CD4-positive, alpha-beta T cell treated with Interferon alpha-2 for 1 hour (primary cell): ENCODE measurements at regions not wholly inside any gene's neighbourhood (a gene's known extent, or its start where the extent isn't known, plus 50 kb on each side); places are given as distances from the start of the nearest gene placed in this dataset.
"Not testable (repeated sequence)": the region's sequence is repeated elsewhere in the genome, so short reads cannot be mapped to it uniquely, and the experiment has no call there.

Experiments used
- DNase-seq, 2 donors: peaks; one replicate each; pipeline ENCODE4 v3.0.0-alpha.2; 2020 to 2022

- DNase-seq: peak; percentile 17 to 45
These were observed 68.5 kb downstream of the TMCO5A start for GRCh38 chr15:38002883-38003477.

DNA sequence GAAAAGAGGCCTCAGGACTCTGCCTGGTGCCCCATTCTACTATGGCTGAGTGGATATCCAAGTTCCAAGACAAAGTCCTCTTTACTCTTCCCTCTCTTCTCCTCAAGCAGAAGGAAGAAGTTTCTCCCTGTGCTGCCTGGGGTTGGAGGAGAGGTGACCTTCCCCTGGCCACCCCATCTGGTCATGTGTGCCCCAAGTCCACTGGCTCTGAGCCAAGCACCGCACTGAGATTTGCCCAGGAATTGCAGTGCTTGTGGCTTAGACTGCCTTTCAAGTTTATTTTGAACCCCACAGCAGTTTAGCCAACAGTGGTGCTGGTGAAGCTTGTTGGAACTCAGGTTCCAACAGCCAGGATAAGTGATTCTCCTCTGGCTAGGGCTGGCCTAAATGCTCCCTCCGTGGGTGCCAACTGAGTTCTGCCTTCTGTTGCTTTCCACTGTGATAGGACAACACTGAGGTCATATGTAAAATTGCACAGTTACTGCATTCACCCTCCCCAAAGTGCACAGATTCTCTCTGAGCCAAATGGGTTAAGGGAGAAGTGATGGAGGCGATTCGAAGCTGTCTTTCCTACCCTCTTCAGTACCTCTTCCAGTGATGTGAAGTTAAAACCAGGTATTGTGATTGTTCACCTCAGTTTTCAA, 69.9 kb downstream of the TMCO5A start:
- DNase-seq: no peak

DNA sequence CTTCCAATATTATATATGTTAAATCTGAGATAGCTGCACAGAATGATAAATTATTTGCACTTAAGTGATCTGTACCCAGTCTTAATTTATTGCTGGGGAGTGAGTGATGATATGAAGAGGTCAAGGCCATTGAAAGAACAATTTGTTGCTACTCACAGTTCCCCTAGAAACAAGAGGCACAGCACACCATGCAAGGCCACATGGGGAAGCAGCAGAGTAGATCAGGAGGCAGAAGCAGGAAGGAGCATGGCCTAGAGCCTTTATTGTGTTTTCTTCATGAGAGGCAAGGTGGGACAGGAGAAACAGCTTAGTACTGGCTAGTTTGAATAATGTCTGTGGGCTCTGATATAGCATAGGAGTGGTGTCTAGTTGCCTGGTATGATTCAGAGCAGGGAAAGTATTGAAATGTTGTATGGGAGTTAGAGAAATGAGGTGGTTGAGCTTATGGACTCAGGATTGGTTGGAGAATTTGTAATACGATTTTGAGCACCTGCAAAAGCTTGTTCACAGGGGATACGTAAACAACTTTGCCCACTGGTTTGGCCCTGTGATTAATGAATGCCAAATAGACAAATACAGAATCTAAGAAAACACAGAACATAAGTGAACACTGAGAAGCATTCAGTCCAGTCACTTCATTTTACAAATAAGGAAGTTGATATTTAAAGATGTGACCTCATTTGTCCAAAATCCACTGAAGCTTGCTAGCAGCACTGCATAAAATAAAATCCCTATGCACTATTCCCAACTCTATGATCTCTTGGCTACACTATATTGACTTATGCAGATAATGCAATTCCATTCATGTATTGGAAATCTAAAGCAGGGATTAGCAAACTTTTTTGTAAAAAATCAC, 71.7 kb downstream of the TMCO5A start:
- DNase-seq: no peak

- DNase-seq: no peak
These were observed 76.0 kb downstream of the TMCO5A start for GRCh38 chr15:38010395-38010794.

DNA sequence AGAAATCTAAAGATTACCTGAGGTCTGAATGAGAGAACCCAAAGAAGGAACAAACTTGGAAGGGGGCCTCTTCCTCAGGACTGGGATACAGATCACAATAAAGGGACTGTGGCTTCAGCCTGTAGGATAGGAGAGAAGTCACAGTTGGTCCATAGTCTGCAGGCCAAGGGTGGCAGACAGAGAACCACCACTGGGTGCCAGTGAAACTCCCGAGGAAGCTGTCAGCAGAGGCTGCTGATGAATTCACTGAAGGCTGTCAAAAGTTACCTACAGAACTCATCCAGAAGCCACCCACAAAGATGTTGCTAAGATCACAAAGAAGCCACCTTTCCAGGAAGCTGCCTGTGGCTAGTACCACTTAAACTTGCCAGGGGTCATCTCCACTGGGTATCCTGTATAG, 78.5 kb downstream of the TMCO5A start:
- DNase-seq: no peak

DNA sequence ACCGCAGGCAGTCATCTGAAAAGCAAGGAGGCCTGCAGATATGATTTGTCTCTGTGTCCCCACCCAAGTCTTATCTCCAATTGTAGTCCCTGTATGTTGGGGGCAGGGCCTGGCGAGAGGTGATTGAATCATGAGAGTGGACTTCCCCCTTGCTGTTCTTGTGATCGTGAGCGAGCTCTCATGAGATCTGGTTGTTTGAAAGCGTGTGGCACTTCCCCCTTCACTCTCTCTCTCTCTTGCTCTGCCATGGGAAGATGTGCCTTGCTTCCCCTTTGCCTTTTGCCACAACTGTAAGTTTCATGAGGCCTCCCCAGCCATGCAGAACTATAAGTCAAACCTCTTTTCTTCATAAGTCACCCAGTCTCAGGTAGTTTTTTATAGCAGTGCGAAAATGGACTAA, 83.3 kb downstream of the TMCO5A start:
- DNase-seq: peak in 1 of 2 donors; percentile 44

GRCh38 chr15:38019066-38019465, 84.6 kb downstream of the TMCO5A start:
- DNase-seq: no peak

- DNase-seq: no peak
These were observed 86.8 kb downstream of the TMCO5A start for GRCh38 chr15:38021259-38021658.

DNA sequence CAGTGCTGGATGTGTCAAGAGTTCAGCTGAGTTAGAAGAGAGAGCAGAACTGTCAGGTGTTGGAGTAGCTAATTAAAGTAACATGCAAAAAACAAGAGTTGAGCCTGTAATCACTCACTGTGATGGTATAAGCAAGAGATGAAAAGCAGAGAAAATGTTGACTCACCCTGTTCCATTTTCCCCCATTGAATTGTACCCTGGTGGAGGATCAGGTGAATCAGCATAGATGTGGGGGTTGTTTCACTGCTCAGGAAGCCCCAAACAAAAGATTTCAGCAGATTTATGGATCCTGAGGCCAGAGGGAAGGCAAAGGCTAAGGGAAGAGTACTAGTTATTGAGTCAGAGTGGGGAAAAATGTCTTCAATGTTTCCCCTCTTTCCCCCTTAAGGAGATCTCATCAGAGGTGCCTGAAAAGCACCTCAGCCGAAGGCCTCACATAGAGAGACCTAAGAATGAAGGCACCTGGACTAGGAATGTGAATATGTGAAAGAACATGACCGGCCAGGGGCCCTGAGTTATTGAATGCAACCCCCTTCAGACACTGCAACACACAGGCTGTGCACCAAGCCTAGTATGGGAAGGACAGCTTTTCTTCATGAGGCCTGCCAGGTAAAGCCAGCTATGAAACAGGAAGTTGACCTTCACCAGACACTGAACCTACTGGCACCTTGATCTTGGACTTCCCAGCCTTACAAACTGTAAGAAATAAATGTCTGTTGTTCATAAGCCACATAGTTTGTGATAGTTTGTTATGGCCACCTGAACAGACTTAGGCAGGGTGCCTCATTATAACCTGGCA, 90.1 kb downstream of the TMCO5A start:
- DNase-seq: no peak

GRCh38 chr15:38025656-38026055, 91.2 kb downstream of the TMCO5A start:
- DNase-seq: not testable (repeated sequence)

DNA sequence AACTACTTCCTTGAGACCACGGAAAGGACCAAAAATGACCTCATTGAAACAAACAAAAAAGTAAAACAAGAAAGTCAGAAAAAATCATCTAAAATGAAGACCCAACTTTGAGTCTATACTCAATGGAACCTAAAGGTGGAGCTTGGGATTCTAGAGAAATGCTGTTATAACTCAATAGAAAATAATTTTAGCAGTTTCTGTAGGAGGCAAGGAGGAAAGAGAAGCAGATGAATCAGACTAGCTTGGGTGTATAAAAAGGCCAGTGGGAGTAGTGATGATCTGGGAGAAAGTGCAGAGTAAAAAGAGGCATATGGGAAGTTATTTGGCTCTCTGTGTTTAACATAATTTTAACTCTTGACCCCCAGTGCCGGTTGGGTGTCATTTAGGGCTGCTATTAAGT, 94.4 kb downstream of the TMCO5A start:
- no peak for DNase-seq

GRCh38 chr15:38029736-38030135, 95.3 kb downstream of the TMCO5A start:
- DNase-seq: no peak

DNA sequence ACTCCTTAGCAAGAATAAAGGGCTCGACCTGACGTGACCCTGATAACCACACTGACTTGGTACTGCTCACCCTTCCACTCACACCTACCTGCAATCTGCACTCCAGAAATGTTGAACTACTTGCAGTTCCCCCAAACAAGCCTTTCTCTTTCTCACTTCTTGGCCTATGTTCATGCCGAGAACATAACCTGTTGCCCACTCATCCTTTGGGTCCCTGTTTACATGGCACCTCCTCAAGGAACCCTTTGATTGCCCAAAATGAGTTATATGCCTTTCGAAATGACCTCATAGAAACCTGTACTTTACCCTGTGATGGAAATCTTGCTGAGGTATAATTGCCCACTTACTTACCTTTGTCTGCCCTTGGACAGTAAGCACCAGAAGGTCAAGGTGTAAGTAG, 96.2 kb downstream of the TMCO5A start:
- no peak for DNase-seq

GRCh38 chr15:38035701-38036100, 101.3 kb downstream of the TMCO5A start:
- DNase-seq: no peak

DNA sequence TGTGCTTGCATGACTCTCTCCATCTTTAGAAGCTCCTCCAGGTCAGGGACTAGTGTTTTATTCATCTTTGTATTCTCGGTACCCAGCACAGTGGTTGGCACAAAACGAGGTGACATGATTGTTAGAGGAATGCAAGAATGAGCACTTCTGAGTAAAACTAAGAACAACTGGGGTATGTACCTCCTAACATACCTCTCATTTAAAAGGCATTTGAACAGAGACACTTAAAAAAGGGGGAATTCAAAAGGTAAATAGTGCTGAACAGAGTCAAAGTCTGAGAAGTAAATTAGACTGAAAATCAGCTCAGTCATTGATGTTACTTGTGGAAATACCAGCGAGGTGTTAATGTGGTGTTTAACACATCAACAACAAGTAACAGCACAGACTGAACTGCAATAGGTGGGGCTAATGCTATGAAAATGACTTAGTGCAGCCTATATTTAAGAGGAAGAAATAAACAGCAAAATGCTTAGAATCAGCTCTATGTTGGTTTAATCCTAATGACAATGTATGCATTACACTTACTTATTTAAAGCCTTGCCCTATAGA, 102.4 kb downstream of the TMCO5A start:
- no peak for DNase-seq

DNA sequence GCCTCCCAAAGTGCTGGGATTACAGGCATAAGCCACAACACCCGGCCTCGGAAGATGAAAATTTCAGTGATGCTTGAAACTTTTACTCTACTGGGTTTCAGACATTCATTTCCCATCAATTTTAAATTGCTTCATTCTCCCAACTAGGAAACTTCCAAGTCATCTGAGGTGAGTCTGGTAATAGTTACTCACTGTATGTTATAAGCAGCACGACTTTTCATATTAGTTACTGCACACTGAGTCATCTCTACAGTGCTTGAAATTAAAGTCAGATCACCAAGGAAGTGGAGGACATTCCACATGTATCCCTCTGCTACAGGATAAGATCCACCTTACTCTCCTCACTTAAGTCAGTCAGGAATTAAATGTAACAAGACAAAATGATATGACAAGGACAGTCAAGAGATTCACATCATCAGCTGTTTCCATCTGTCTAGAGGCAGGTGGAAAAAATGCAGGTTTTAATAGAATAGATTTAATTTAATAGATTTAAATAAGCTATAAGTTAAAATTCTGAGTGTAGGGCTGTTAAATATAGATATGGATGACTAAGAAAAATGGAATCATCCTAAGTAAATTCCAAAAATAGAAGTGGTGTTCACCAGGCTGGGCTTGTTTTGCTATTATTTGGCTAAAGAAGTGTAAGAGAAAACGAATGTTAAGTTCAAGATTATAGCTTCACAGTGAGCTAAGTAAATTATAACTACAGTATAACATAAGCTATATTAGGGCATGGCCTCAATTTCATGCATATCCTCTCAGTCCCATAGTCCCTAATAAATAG, 104.4 kb downstream of the TMCO5A start:
- no peak for DNase-seq

DNA sequence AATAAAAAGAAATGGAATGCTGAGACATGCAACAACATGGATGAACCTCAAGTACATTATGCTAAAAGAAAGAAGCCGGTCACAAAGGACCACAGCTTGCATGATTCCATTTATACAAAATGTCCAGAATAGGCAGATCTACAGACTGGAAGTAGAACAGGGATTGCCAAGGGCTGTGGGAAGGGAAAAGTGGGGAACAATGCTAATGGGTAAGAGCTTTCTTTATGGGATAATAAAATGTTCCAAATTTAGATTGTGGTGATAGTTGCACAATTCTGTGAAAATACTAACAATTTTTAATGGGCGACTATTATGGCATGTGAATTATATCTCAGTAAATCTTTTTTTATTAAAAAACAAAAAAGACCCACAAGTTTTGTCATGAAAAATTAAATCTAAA, 106.2 kb downstream of the TMCO5A start:
- DNase-seq: no peak

- DNase-seq: no peak
These were observed 107.1 kb downstream of the TMCO5A start for GRCh38 chr15:38041576-38041975.

- DNase-seq: no peak
These were observed 107.8 kb downstream of the TMCO5A start for GRCh38 chr15:38042211-38042610.

GRCh38 chr15:38042707-38043445, 108.4 kb downstream of the TMCO5A start:
- peak in 1 of 2 donors; percentile 11 for DNase-seq
